ENCODE measurements at regions not wholly inside any gene's neighbourhood (a gene's known extent, or its start where the extent isn't known, plus 50 kb on each side); places are given as distances from the start of the nearest gene placed in this dataset.

DNA sequence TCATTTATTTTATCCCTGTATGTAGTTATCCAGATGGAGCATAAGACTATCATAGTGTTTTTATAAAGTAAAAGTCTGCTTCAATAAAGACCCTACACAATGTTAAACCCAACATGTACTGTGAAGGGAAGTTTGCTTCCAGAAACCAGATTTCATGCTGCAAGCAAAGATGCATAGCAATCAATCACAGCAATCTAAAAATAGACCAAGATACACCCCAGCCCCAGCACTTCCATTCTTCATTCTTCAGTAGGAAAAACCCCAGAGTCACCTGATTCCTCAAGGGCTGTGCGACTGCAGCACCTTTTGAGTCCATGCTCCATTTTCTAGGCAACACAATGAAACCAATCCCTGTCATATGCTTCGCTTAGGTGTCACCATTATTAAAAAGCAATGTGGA, 66.9 kb upstream of the PDE1C start:
- TF ChIP-seq, protein P1, sequence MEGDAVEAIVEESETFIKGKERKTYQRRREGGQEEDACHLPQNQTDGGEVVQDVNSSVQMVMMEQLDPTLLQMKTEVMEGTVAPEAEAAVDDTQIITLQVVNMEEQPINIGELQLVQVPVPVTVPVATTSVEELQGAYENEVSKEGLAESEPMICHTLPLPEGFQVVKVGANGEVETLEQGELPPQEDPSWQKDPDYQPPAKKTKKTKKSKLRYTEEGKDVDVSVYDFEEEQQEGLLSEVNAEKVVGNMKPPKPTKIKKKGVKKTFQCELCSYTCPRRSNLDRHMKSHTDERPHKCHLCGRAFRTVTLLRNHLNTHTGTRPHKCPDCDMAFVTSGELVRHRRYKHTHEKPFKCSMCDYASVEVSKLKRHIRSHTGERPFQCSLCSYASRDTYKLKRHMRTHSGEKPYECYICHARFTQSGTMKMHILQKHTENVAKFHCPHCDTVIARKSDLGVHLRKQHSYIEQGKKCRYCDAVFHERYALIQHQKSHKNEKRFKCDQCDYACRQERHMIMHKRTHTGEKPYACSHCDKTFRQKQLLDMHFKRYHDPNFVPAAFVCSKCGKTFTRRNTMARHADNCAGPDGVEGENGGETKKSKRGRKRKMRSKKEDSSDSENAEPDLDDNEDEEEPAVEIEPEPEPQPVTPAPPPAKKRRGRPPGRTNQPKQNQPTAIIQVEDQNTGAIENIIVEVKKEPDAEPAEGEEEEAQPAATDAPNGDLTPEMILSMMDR (IDR thresholded peaks at IDR 0.05 in 4 of 5, conservative IDR thresholded peaks at IDR 0.05 in 1 of 5): no peak
- no peak for TF ChIP-seq POLR2A (IDR thresholded peaks at IDR 0.05)

All from gastrocnemius medialis (tissue), 4 donors.